Tibial nerve (tissue), 3 donors: ENCODE measurements at regions not wholly inside any gene's neighbourhood (a gene's known extent, or its start where the extent isn't known, plus 50 kb on each side); places are given as distances from the start of the nearest gene placed in this dataset.

Source experiments
- EP300 ChIP-seq, 2 donors: sonication (generic); formaldehyde crosslinking; IDR thresholded peaks; one replicate each; pipeline ENCODE4 v1.6.1; 2017; ENCODE audit warnings: antibody characterized with exemption in 2 of 2, mild to moderate bottlenecking in 1 of 2
- POLR2A ChIP-seq, 2 donors: fragments of 450-650 bp; IDR thresholded peaks; one replicate each; pipeline ENCODE4 v1.6.1; 2017; ENCODE audit warnings: antibody characterized with exemption in 2 of 2, mild to moderate bottlenecking in 2 of 2, moderate library complexity in 2 of 2

DNA sequence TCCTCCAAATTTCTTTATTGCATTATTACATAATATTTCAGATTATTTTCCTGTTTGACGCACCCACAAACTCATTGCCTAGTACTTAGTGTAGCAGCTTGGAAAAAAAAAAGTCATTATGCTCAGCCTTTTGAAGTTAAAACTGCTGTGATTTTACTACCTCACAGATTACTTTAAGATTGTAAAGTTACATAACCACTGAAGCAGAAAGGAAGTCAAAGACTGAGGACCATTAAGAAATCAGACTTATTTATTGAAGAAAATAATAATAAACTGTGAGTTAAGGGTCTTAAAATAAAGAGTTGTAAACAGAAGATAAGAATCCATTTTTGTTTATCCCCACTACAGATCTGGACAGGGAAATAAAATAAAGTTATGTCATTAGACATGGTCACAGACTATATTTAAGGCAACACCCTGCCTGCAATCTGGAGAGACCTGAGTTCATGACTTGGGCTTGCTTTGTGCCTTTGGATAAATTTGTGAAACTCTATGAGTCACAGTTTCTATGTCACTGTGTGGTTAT, 212.1 kb upstream of the ROBO2 start:
- no peak for TF ChIP-seq POLR2A (IDR thresholded peaks at IDR 0.05)
- no peak for TF ChIP-seq EP300 (IDR thresholded peaks at IDR 0.05)
